ENCODE measurements at regions not wholly inside any gene's neighbourhood (a gene's known extent, or its start where the extent isn't known, plus 50 kb on each side); places are given as distances from the start of the nearest gene placed in this dataset.

- TF ChIP-seq CTCF (IDR thresholded peaks at IDR 0.05; ENCODE audit: control extremely low read depth in 1 of 3, insufficient read depth in 1 of 3, low read depth in 1 of 3, low read length in 3 of 3) (no peak), USF2 (IDR thresholded peaks at IDR 0.05; ENCODE audit: low read length) (no peak), TAF1 (IDR thresholded peaks at IDR 0.05; ENCODE audit: low read depth, low read length) (no peak), JUN (IDR thresholded peaks at IDR 0.05; ENCODE audit: low read depth, low read length) (no peak), SUZ12 (IDR thresholded peaks at IDR 0.05; ENCODE audit: low read length) (no peak), POLR2AphosphoS5 (IDR thresholded peaks at IDR 0.05; ENCODE audit: low read depth, low read length) (no peak), EZH2 (IDR thresholded peaks at IDR 0.05; ENCODE audit: low read depth, low read length, severe bottlenecking) (no peak), POLR2A (IDR thresholded peaks at IDR 0.05; ENCODE audit: control extremely low read depth in 1 of 2, low read depth in 2 of 2, low read length in 2 of 2) (no peak), EP300 (IDR thresholded peaks at IDR 0.05; ENCODE audit: borderline replicate concordance in 1 of 2, low read depth in 2 of 2, low read length in 2 of 2) (no peak)
Measured at GRCh38 chrX:3450881-3451570, 104.6 kb upstream of the MXRA5 start.

All from H1 (cell line).